SK-N-SH (cell line): ENCODE measurements at regions not wholly inside any gene's neighbourhood (a gene's known extent, or its start where the extent isn't known, plus 50 kb on each side); places are given as distances from the start of the nearest gene placed in this dataset.

ENCODE experiments used
- CTCF ChIA-PET: fragments of 300-600, 350-600 bp; formaldehyde crosslinking; extraction: SDS; loops from one replicate; lab custom pipeline; 2021; lab: Yijun Ruan, JAX
- POLR2A ChIA-PET: fragments of 350-600 bp; sonication (Branson Sonifier 250); formaldehyde crosslinking; extraction: SDS; loops from one replicate; lab custom pipeline; 2020; ENCODE audit warnings: antibody characterized with exemption, inconsistent platforms; lab: Yijun Ruan, JAX
- DNase-seq: peaks from one replicate; pipeline ENCODE4 v3.0.0; 2012
- H2AFZ ChIP-seq: fragments of 200-600 bp; sonication (generic); 2 replicates; pipeline ENCODE4 v1.8.1; 2016; ENCODE audit warnings: antibody characterized with exemption, mild to moderate bottlenecking, low read depth
- H3F3A ChIP-seq: fragments of 200-600 bp; sonication (generic); replicated peaks from 2 replicates; pipeline ENCODE3; 2016; ENCODE audit warnings: antibody characterized with exemption, mild to moderate bottlenecking; ENCODE audit not compliant: insufficient read depth
- H3K27ac ChIP-seq, 2 experiments: fragments of 200-500 bp in 1 of 2; fragments of 200-600 bp in 1 of 2; sonication (Bioruptor generic) in 1 of 2; sonication (generic), shearing (Covaris generic) in 1 of 2; 2 replicates each; pipeline versions ENCODE4 v1.5.1 to v1.6.1; 2014 to 2016; ENCODE audit warnings: low read depth in 2 of 2, inconsistent platforms in 1 of 2, low read length in 1 of 2, mild to moderate bottlenecking in 1 of 2, mixed read lengths in 1 of 2
- H3K27me3 ChIP-seq: fragments of 200-600 bp; sonication (generic), shearing (Covaris generic); 2 replicates; pipeline ENCODE4 v1.6.1; 2016; ENCODE audit warnings: mixed run types; ENCODE audit not compliant: insufficient read depth
- H3K36me3 ChIP-seq, 2 experiments: fragments of 200-500 bp in 1 of 2; fragments of 200-600 bp in 1 of 2; sonication (Bioruptor generic) in 1 of 2; sonication (generic) in 1 of 2; replicated peaks in 1 of 2; 2 replicates each; pipeline versions ENCODE3 to v1.5.1; 2014 to 2016; ENCODE audit warnings: low read length in 1 of 2, mild to moderate bottlenecking in 1 of 2; ENCODE audit not compliant: insufficient read depth in 2 of 2, control insufficient read depth in 1 of 2
- H3K4me1 ChIP-seq, 2 experiments: fragments of 200-500 bp in 1 of 2; fragments of 200-600 bp in 1 of 2; sonication (Bioruptor generic) in 1 of 2; sonication (generic), shearing (Covaris generic) in 1 of 2; 2 replicates each; pipeline versions ENCODE4 v1.5.1 to v1.6.1; 2014 to 2016; ENCODE audit warnings: low read depth in 1 of 2, low read length in 1 of 2, mixed run types in 1 of 2; ENCODE audit not compliant: insufficient read depth in 2 of 2, control insufficient read depth in 1 of 2
- H3K4me2 ChIP-seq: fragments of 200-600 bp; sonication (generic), shearing (Covaris generic); 2 replicates; pipeline ENCODE4 v1.6.1; 2017; ENCODE audit warnings: mixed run types
- H3K4me3 ChIP-seq, 2 experiments: fragments of 200-500 bp in 1 of 2; fragments of 200-600 bp in 1 of 2; sonication (Bioruptor generic) in 1 of 2; sonication (generic), shearing (Covaris generic) in 1 of 2; 2 replicates each; pipeline versions ENCODE4 v1.5.1 to v1.8.1; 2014 to 2016; ENCODE audit warnings: low read depth in 2 of 2, inconsistent platforms in 1 of 2, low read length in 1 of 2, mild to moderate bottlenecking in 1 of 2, mixed read lengths in 1 of 2, moderate library complexity in 1 of 2
- H3K79me2 ChIP-seq: fragments of 200-600 bp; sonication (generic); 2 replicates; pipeline ENCODE4 v1.8.1; 2017; ENCODE audit warnings: mild to moderate bottlenecking; ENCODE audit not compliant: insufficient read depth
- H3K9ac ChIP-seq: fragments of 200-600 bp; sonication (generic); 2 replicates; pipeline ENCODE4 v1.6.1; 2017; ENCODE audit warnings: mixed run types
- H3K9me2 ChIP-seq: fragments of 200-600 bp; sonication (generic); 2 replicates; pipeline ENCODE4 v1.6.1; 2017; ENCODE audit warnings: mixed run types
- H3K9me3 ChIP-seq: fragments of 200-600 bp; sonication (generic); 2 replicates; pipeline ENCODE4 v1.6.1; 2017; ENCODE audit warnings: mixed run types, mild to moderate bottlenecking, moderate library complexity
- H4K20me1 ChIP-seq: fragments of 200-600 bp; sonication (generic); 2 replicates; pipeline ENCODE4 v1.6.1; 2017; ENCODE audit warnings: mild to moderate bottlenecking, mixed run types; ENCODE audit not compliant: insufficient read depth
- CTCF ChIP-seq: fragments of 200-600 bp; sonication (generic); IDR thresholded peaks from 2 replicates; pipeline ENCODE4 v1.6.1; 2017; ENCODE audit warnings: antibody characterized with exemption, mild to moderate bottlenecking, moderate library complexity
- EZH2phosphoT487 ChIP-seq: fragments of 200-600 bp; sonication (generic); IDR thresholded peaks from 2 replicates; pipeline ENCODE4 v1.6.1; 2017; ENCODE audit warnings: low read depth, mixed run types, mild to moderate bottlenecking, antibody characterized with exemption, moderate library complexity, borderline replicate concordance
- GABPA ChIP-seq: IDR thresholded peaks from 2 replicates; pipeline ENCODE4 v1.4.0; 2012; ENCODE audit warnings: low read depth, mild to moderate bottlenecking
- GATA2 ChIP-seq: sonication (generic); formaldehyde crosslinking; IDR thresholded peaks from 2 replicates; pipeline ENCODE4 v1.5.0; 2020; ENCODE audit warnings: mild to moderate bottlenecking, missing genetic modification reagents
- NRF1 ChIP-seq: IDR thresholded peaks from 2 replicates; pipeline ENCODE4 v1.6.1; 2012; ENCODE audit warnings: low read depth, mild to moderate bottlenecking, low read length
- POLR2AphosphoS5 ChIP-seq: IDR thresholded peaks from 2 replicates; pipeline ENCODE4 v1.6.1; 2012; ENCODE audit warnings: low read depth, low read length
- REST ChIP-seq: IDR thresholded peaks from 2 replicates; pipeline ENCODE4 v1.6.1; 2012; ENCODE audit warnings: mild to moderate bottlenecking, low read depth, low read length, moderate library complexity
- RFX5 ChIP-seq: IDR thresholded peaks from 2 replicates; pipeline ENCODE4 v1.6.1; 2012; ENCODE audit warnings: mild to moderate bottlenecking, improper control_type of control experiment, low read length
- SIN3A ChIP-seq: IDR thresholded peaks from 2 replicates; pipeline ENCODE4 v1.6.1; 2012; ENCODE audit warnings: low read depth, mild to moderate bottlenecking, low read length, moderate library complexity, borderline replicate concordance
- SMC3 ChIP-seq: IDR thresholded peaks from 2 replicates; pipeline ENCODE4 v1.6.1; 2012; ENCODE audit warnings: low read depth, low read length, improper control_type of control experiment
- TEAD4 ChIP-seq: IDR thresholded peaks from 2 replicates; pipeline ENCODE4 v1.4.0; 2012; ENCODE audit warnings: mild to moderate bottlenecking, borderline replicate concordance; ENCODE audit not compliant: insufficient read depth
- YY1 ChIP-seq: IDR thresholded peaks from 2 replicates; pipeline ENCODE4 v1.4.0; 2012; ENCODE audit warnings: low read depth, mild to moderate bottlenecking
- WGBS: methylation state at CpG from one replicate; pipeline ENCODE4 v1.1.6; 2017; ENCODE audit warnings: low lambda C conversion rate; 5-methylcytosine and 5-hydroxymethylcytosine counted together

- Histone ChIP-seq H3K4me2 (no peak overlapping the region), H3K4me1 (no peaks in the 10 kb centered on the region), H3F3A (no peaks in the 10 kb centered on the region), H3K79me2 (no peaks in the 10 kb centered on the region), H3K36me3 (no peaks in the 10 kb centered on the region), H3K9ac (no peak overlapping the region), H2AFZ (no peak overlapping the region), H3K9me2 (no peaks in the 10 kb centered on the region), H4K20me1 (no peaks in the 10 kb centered on the region), H3K9me3 (no peaks in the 10 kb centered on the region), H3K4me3 (no peak overlapping the region), H3K27ac (no peak overlapping the region), H3K27me3 (no peaks in the 10 kb centered on the region)
- no peak for DNase-seq
- CTCF ChIA-PET, result interaction anchor here (0.6 to 1.0 kb wide), 2 partner anchors 15 to 39 kb away, joined by 3 read pairs; no protein-coding TSS in a partner anchor
- POLR2A ChIA-PET, result no interaction called here
- TF ChIP-seq GATA2 (CRISPR knock-in tag) (no peak), SMC3 (no peak), YY1 (no peak), CTCF (no peak), REST (no peak), TEAD4 (no peak), EZH2phosphoT487 (no peak), RFX5 (no peak)
- 58% methylated on average over 12 of the region's 12 CpGs for WGBS
Measured at GRCh38 chr3:193911784-193912340, 224.1 kb upstream of the HES1 start.

- no peak overlapping the region for H3K4me3 ChIP-seq
- 41% methylated on average over 2 of the region's 2 CpGs for WGBS
- CTCF ChIA-PET, result no interaction called here
- TF ChIP-seq GABPA (no peak), SIN3A (no peak), NRF1 (no peak), POLR2AphosphoS5 (no peak)
- TF ChIP-seq, all 33 proteins: peak for 0
- no peaks in the 10 kb centered on the region for H3F3A ChIP-seq
- H3K9me2 ChIP-seq, result no peaks in the 10 kb centered on the region
- no peak overlapping the region for H2AFZ ChIP-seq
- no peak overlapping the region for H3K4me2 ChIP-seq
- no peaks in the 10 kb centered on the region for H3K27me3 ChIP-seq
- no peaks in the 10 kb centered on the region for H3K79me2 ChIP-seq
- H4K20me1 ChIP-seq, result no peaks in the 10 kb centered on the region
- POLR2A ChIA-PET, result no interaction called here
- H3K4me1 ChIP-seq, result no peaks in the 10 kb centered on the region
- H3K9me3 ChIP-seq, result no peaks in the 10 kb centered on the region
- H3K36me3 ChIP-seq, result no peaks in the 10 kb centered on the region
- DNase-seq, result no peak
- no peak overlapping the region for H3K27ac ChIP-seq
- no peak overlapping the region for H3K9ac ChIP-seq
Measured at GRCh38 chr3:193912621-193913178, 223.2 kb upstream of the HES1 start.
